ENCODE measurements at regions not wholly inside any gene's neighbourhood (a gene's known extent, or its start where the extent isn't known, plus 50 kb on each side); places are given as distances from the start of the nearest gene placed in this dataset.

- DNase-seq (ENCODE audit: low spot score): no peak
Measured at GRCh38 chr10:57707300-57707658, 560.4 kb downstream of the IPMK start.

GRCh38 chr10:57706576-57707299, 561.0 kb downstream of the IPMK start:
- Histone ChIP-seq H2AFZ (ENCODE audit: low read length) (no peak overlapping the region), H3K4me2 (ENCODE audit: low read depth, low read length) (no peak overlapping the region), H3K27ac (ENCODE audit: extremely low read length, insufficient read depth, low read length) (no peak overlapping the region), H3K4me3 (replicated peaks in 1 of 3; ENCODE audit: insufficient read depth in 1 of 3, low read depth in 2 of 3, low read length in 3 of 3) (no peak overlapping the region), H3K27me3 (ENCODE audit: control insufficient read depth in 1 of 2, insufficient read depth in 2 of 2, low read length in 2 of 2) (no peaks in the 10 kb centered on the region), H3K9me3 (ENCODE audit: low read length) (no peaks in the 10 kb centered on the region), H3K9ac (ENCODE audit: insufficient read depth, low read depth, low read length) (no peak overlapping the region), H3K79me2 (ENCODE audit: insufficient read depth, low read length) (no peaks in the 10 kb centered on the region), H4K20me1 (ENCODE audit: insufficient read depth, low read length) (no peaks in the 10 kb centered on the region; the same call in 1 of the 2 replicates), H3K36me3 (replicated peaks in 1 of 2; ENCODE audit: control insufficient read depth in 1 of 2, insufficient read depth in 2 of 2, low read length in 2 of 2) (no peaks in the 10 kb centered on the region), H3K4me1 (ENCODE audit: insufficient read depth, low read length) (no peaks in the 10 kb centered on the region)
- FAIRE-seq (no peak), DNase-seq (ENCODE audit: low spot score) (no peak), ATAC-seq (no peak)
- intact Hi-C loops (cut with micrococcal nuclease; ENCODE audit: unreplicated experiment) (no loop called here), in situ Hi-C loops (cut with HindIII; ENCODE audit: extremely low pct_ligation_motif_present, low pct_unique_long_range_greater_than_20kb) (no loop called here)
- 31% methylated on average over 5 of the region's 5 CpGs for WGBS (ENCODE audit: low lambda C conversion rate)
- no TSS peak for BruUV-seq (replicated peaks)
- ChIA-PET POLR2A (no interaction called here), CTCF (ENCODE audit: low intra/inter-chr PET ratio, low total read pairs) (no interaction called here)
- TF ChIP-seq TERF1 (CRISPR knock-in tag; IDR thresholded peaks at IDR 0.05) (no peak), ARNT2 (CRISPR knock-in tag; IDR thresholded peaks at IDR 0.05; ENCODE audit: low read depth) (no peak), KMT2B (CRISPR knock-in tag; IDR thresholded peaks at IDR 0.05) (no peak), ZNF263 (CRISPR knock-in tag; IDR thresholded peaks at IDR 0.05) (no peak), BATF2 (CRISPR knock-in tag; IDR thresholded peaks at IDR 0.05) (no peak), HMG20A (CRISPR knock-in tag; IDR thresholded peaks at IDR 0.05; ENCODE audit: borderline replicate concordance) (no peak), ZNF703 (CRISPR knock-in tag; IDR thresholded peaks at IDR 0.05; ENCODE audit: borderline replicate concordance) (no peak), ZNF33B (CRISPR knock-in tag; IDR thresholded peaks at IDR 0.05) (no peak), ZBTB7B (CRISPR knock-in tag; IDR thresholded peaks at IDR 0.05) (no peak)

More at GRCh38 chr10:57707300-57707658, 560.4 kb downstream of the IPMK start:
- no peaks in the 10 kb centered on the region for H3K4me1 ChIP-seq (ENCODE audit: insufficient read depth, low read length)
- 0% methylated on average over 2 of the region's 2 CpGs for WGBS (ENCODE audit: low lambda C conversion rate)
- H3K27ac ChIP-seq (ENCODE audit: extremely low read length, insufficient read depth, low read length): no peak overlapping the region
- intact Hi-C loops (cut with micrococcal nuclease; ENCODE audit: unreplicated experiment) (no loop called here), in situ Hi-C loops (cut with HindIII; ENCODE audit: extremely low pct_ligation_motif_present, low pct_unique_long_range_greater_than_20kb) (no loop called here)
- no peaks in the 10 kb centered on the region; the same call in 1 of the 2 replicates for H4K20me1 ChIP-seq (ENCODE audit: insufficient read depth, low read length)
- H3K36me3 ChIP-seq (replicated peaks in 1 of 2; ENCODE audit: control insufficient read depth in 1 of 2, insufficient read depth in 2 of 2, low read length in 2 of 2): no peaks in the 10 kb centered on the region
- no peaks in the 10 kb centered on the region for H3K27me3 ChIP-seq (ENCODE audit: control insufficient read depth in 1 of 2, insufficient read depth in 2 of 2, low read length in 2 of 2)
- no peak overlapping the region for H2AFZ ChIP-seq (ENCODE audit: low read length)
- no peak overlapping the region for H3K9ac ChIP-seq (ENCODE audit: insufficient read depth, low read depth, low read length)
- H3K9me3 ChIP-seq (ENCODE audit: low read length): no peaks in the 10 kb centered on the region
- no peak for ATAC-seq
- ChIA-PET POLR2A (no interaction called here), CTCF (ENCODE audit: low intra/inter-chr PET ratio, low total read pairs) (no interaction called here)
- H3K4me3 ChIP-seq (replicated peaks in 1 of 3; ENCODE audit: insufficient read depth in 1 of 3, low read depth in 2 of 3, low read length in 3 of 3): no peak overlapping the region
- BruUV-seq (replicated peaks): no TSS peak
- no peak for TF ChIP-seq ETS1 (CRISPR knock-in tag; IDR thresholded peaks at IDR 0.05)
- no peak for TF ChIP-seq GTF3A (CRISPR knock-in tag; conservative IDR thresholded peaks at IDR 0.05)
- no peak for TF ChIP-seq EP300 (IDR thresholded peaks at IDR 0.05; ENCODE audit: low read depth in 2 of 2, low read length in 2 of 2)
- TF ChIP-seq EP300 (CRISPR knock-in tag; IDR thresholded peaks at IDR 0.05; ENCODE audit: borderline replicate concordance): no peak
- no peak for TF ChIP-seq CBX1 (IDR thresholded peaks at IDR 0.05; ENCODE audit: low read depth)
- no peak for TF ChIP-seq ZNF761 (CRISPR knock-in tag; conservative IDR thresholded peaks at IDR 0.05)
- no peak for FAIRE-seq
- no peak overlapping the region for H3K4me2 ChIP-seq (ENCODE audit: low read depth, low read length)
- no peaks in the 10 kb centered on the region for H3K79me2 ChIP-seq (ENCODE audit: insufficient read depth, low read length)

All from HepG2 (cell line).